ENCODE measurements at regions not wholly inside any gene's neighbourhood (a gene's known extent, or its start where the extent isn't known, plus 50 kb on each side); places are given as distances from the start of the nearest gene placed in this dataset.

DNA sequence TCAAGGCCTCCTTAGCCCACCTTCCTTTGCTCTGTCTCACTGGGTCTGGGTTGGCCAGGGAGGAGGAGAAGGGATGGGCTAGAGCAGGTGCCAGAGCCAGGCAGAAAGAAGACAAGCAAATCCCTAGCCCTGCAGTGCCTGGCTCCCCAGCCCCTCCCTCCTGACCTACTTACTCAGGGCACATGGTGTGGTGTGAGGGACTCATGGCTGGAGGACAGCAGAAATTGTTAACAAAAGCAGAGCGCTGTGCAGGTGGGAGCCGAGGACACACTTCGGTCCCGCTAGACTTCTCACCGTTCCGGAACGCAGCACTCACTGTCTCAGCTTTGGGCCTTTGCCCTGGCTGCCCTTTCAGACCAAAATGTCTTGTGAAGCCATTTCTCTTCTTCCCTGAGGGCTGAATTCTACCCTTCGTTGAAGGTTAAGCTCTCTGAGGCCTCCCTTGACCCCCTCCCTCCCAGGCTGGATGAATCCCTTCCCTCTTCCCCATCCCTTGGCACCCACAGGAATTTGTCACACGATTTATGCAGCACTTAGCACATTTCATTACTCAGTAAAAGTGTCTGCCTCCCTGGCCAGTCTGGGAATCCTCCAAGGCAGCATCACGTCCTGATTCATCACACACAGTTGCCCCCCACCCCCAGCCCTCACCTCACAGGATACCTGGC is 263.9 kb upstream of the TRPC7 start:
- H3K79me2 ChIP-seq (ENCODE audit: insufficient read depth), result no peaks in the 10 kb centered on the region
- no peak overlapping the region for H2AFZ ChIP-seq
- H3K27me3 ChIP-seq (replicated peaks; ENCODE audit: insufficient read depth), result peaks cover 2% of the 10 kb centered on the region
- H3K9me3 ChIP-seq (ENCODE audit: low read depth), result no peaks in the 10 kb centered on the region
- no peaks in the 10 kb centered on the region for H3K4me1 ChIP-seq (ENCODE audit: insufficient read depth)
- no peak overlapping the region for H3K4me3 ChIP-seq
- TF ChIP-seq EZH2 (IDR thresholded peaks at IDR 0.05; ENCODE audit: insufficient read depth, poor library complexity, severe bottlenecking), result no peak
- no peak for TF ChIP-seq EZH2phosphoT487 (IDR thresholded peaks at IDR 0.05; ENCODE audit: insufficient read depth, low read depth)
- H3F3A ChIP-seq (ENCODE audit: insufficient read depth), result no peaks in the 10 kb centered on the region
- in situ Hi-C loops (cut with MboI), result no loop called here
- 38 to 48% methylated on average over 10 of the region's 10 CpGs for WGBS, 2 experiments (ENCODE audit: low coverage in 1 of 2, low lambda C conversion rate in 2 of 2, missing lambda C conversion rate in 2 of 2)
- H3K36me3 ChIP-seq (ENCODE audit: low read depth), result no peaks in the 10 kb centered on the region
- no peaks in the 10 kb centered on the region for H3K9me2 ChIP-seq (ENCODE audit: insufficient read depth)
- no peak overlapping the region for H3K27ac ChIP-seq
- H3K9ac ChIP-seq, result no peak overlapping the region
- H3K4me2 ChIP-seq (ENCODE audit: unreplicated experiment), result no peak overlapping the region
- no peaks in the 10 kb centered on the region for H4K20me1 ChIP-seq (ENCODE audit: insufficient read depth)
- no peak for DNase-seq

DNA sequence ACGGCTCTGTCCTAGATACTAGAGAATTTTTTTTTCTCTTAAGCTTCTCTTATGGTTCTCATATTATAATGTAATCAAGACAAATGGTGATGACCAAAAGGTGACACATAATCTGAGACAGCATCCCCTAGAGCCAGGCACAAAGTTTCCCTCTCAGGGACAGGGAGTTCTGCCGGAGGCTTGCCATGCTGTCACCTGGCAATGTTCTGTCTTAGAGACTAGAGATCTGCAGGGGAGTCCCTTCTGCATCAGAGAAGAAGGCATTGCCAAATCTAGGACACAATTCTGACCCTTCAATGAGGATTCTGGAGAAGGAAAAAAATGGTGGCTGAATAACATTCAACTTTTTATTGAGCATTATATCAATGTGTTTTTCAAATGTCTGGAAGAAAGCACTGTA is 261.2 kb upstream of the TRPC7 start:
- Histone ChIP-seq H3K9me3 (ENCODE audit: low read depth) (no peaks in the 10 kb centered on the region), H3K4me2 (ENCODE audit: unreplicated experiment) (no peak overlapping the region), H3K27me3 (replicated peaks; ENCODE audit: insufficient read depth) (no peaks in the 10 kb centered on the region), H3K36me3 (ENCODE audit: low read depth) (no peaks in the 10 kb centered on the region), H3F3A (ENCODE audit: insufficient read depth) (no peaks in the 10 kb centered on the region), H3K27ac (no peak overlapping the region), H3K9me2 (ENCODE audit: insufficient read depth) (no peaks in the 10 kb centered on the region), H3K4me3 (no peak overlapping the region), H3K79me2 (ENCODE audit: insufficient read depth) (no peaks in the 10 kb centered on the region), H3K4me1 (ENCODE audit: insufficient read depth) (no peaks in the 10 kb centered on the region), H3K9ac (no peak overlapping the region), H4K20me1 (ENCODE audit: insufficient read depth) (no peaks in the 10 kb centered on the region), H2AFZ (no peak overlapping the region)
- TF ChIP-seq EZH2phosphoT487 (IDR thresholded peaks at IDR 0.05; ENCODE audit: insufficient read depth, low read depth) (no peak), EZH2 (IDR thresholded peaks at IDR 0.05; ENCODE audit: insufficient read depth, poor library complexity, severe bottlenecking) (no peak)
- no peak for DNase-seq
- WGBS, 2 experiments (ENCODE audit: low coverage in 1 of 2, low lambda C conversion rate in 2 of 2, missing lambda C conversion rate in 2 of 2), result 81% methylated on average over 2 of the region's 2 CpGs
- in situ Hi-C loops (cut with MboI), result no loop called here

DNA sequence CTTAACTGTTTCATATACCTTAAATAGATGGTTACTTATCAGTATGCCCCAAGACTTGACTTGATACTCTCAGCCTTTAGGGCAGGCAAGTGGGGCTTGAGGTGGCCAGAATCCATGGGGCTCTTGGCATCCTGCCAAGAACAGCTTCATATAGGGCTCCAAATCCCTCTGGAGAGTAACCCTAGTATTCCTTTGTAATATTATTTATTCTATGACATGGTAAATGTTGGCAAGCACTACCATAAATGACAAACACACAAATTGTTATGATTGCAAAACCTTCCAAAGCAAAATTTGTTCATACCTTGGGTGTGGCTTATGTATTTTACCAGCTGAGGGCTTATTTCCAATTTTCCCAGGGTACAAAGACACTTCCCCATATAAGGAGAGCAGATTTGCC is 257.4 kb upstream of the TRPC7 start:
- no peaks in the 10 kb centered on the region for H3K27me3 ChIP-seq (replicated peaks; ENCODE audit: insufficient read depth)
- no peaks in the 10 kb centered on the region for H3K9me2 ChIP-seq (ENCODE audit: insufficient read depth)
- in situ Hi-C loops (cut with MboI), result no loop called here
- no peak overlapping the region for H3K4me2 ChIP-seq (ENCODE audit: unreplicated experiment)
- no peaks in the 10 kb centered on the region for H3K79me2 ChIP-seq (ENCODE audit: insufficient read depth)
- no peak overlapping the region for H3K9ac ChIP-seq
- no peak for TF ChIP-seq EZH2phosphoT487 (IDR thresholded peaks at IDR 0.05; ENCODE audit: insufficient read depth, low read depth)
- TF ChIP-seq EZH2 (IDR thresholded peaks at IDR 0.05; ENCODE audit: insufficient read depth, poor library complexity, severe bottlenecking), result no peak
- no peaks in the 10 kb centered on the region for H3K4me1 ChIP-seq (ENCODE audit: insufficient read depth)
- no peaks in the 10 kb centered on the region for H3K9me3 ChIP-seq (ENCODE audit: low read depth)
- no peak for DNase-seq
- H4K20me1 ChIP-seq (ENCODE audit: insufficient read depth), result no peaks in the 10 kb centered on the region
- no peak overlapping the region for H2AFZ ChIP-seq
- no peak overlapping the region for H3K4me3 ChIP-seq
- no peaks in the 10 kb centered on the region for H3F3A ChIP-seq (ENCODE audit: insufficient read depth)
- no peaks in the 10 kb centered on the region for H3K36me3 ChIP-seq (ENCODE audit: low read depth)
- H3K27ac ChIP-seq, result no peak overlapping the region

DNA sequence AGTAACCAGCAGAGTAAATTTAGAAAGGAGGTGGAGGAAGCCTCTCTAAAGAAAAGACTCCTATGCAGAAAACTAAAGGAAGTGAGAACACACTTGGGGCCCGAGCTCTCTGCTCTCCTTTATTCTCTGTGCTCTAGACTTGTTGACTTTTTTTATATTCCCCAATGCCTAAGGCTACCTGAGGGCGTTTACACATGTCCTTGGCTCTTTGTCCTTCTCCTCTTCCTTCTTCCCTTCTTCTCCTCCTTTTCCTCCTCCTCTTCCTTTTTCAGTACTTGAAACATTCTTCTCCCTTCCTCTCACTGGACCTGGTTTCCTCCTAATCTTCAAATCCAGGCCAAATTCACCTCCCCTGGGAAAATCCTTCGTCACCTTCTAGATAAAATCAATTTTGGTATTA is 256.4 kb upstream of the TRPC7 start:
- Histone ChIP-seq H3K27ac (no peak overlapping the region), H3K4me1 (ENCODE audit: insufficient read depth) (no peaks in the 10 kb centered on the region), H3K36me3 (ENCODE audit: low read depth) (no peaks in the 10 kb centered on the region), H3K9me3 (ENCODE audit: low read depth) (no peaks in the 10 kb centered on the region), H3K9ac (no peak overlapping the region), H3K79me2 (ENCODE audit: insufficient read depth) (no peaks in the 10 kb centered on the region), H3F3A (ENCODE audit: insufficient read depth) (no peaks in the 10 kb centered on the region), H3K27me3 (replicated peaks; ENCODE audit: insufficient read depth) (no peaks in the 10 kb centered on the region), H2AFZ (no peak overlapping the region), H3K9me2 (ENCODE audit: insufficient read depth) (no peaks in the 10 kb centered on the region), H4K20me1 (ENCODE audit: insufficient read depth) (no peaks in the 10 kb centered on the region), H3K4me2 (ENCODE audit: unreplicated experiment) (no peak overlapping the region), H3K4me3 (no peak overlapping the region)
- DNase-seq, result no peak
- WGBS, 2 experiments (ENCODE audit: low coverage in 1 of 2, low lambda C conversion rate in 2 of 2, missing lambda C conversion rate in 2 of 2), result 52 to 58% methylated on average over 3 of the region's 3 CpGs
- in situ Hi-C loops (cut with MboI), result no loop called here
- no peak for TF ChIP-seq EZH2phosphoT487 (IDR thresholded peaks at IDR 0.05; ENCODE audit: insufficient read depth, low read depth)
- TF ChIP-seq EZH2 (IDR thresholded peaks at IDR 0.05; ENCODE audit: insufficient read depth, poor library complexity, severe bottlenecking), result no peak

DNA sequence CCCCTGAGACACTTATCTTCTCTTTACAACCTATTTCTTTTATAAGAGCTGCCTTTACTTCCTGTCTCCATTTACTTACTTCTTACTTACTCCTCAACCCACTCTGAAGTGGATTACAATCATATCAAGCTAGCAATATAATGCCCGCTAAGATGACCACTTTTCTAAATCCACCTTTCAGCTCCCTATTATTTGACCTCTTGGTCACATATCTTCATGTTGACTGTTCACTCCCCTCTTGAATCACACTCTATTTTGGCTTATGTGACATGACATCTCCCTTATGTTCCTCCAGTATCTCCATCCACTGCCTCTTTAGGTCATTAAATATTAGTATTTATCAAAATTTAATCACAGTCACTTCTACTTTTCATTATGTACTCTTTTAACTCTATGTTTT is 255.3 kb upstream of the TRPC7 start:
- Histone ChIP-seq H3F3A (ENCODE audit: insufficient read depth) (no peaks in the 10 kb centered on the region), H3K36me3 (ENCODE audit: low read depth) (no peaks in the 10 kb centered on the region), H3K27me3 (replicated peaks; ENCODE audit: insufficient read depth) (no peaks in the 10 kb centered on the region), H3K4me3 (no peak overlapping the region), H3K9ac (no peak overlapping the region), H4K20me1 (ENCODE audit: insufficient read depth) (no peaks in the 10 kb centered on the region), H3K4me1 (ENCODE audit: insufficient read depth) (no peaks in the 10 kb centered on the region), H3K79me2 (ENCODE audit: insufficient read depth) (no peaks in the 10 kb centered on the region), H3K27ac (no peak overlapping the region), H3K4me2 (ENCODE audit: unreplicated experiment) (no peak overlapping the region), H2AFZ (no peak overlapping the region), H3K9me3 (ENCODE audit: low read depth) (no peaks in the 10 kb centered on the region), H3K9me2 (ENCODE audit: insufficient read depth) (no peaks in the 10 kb centered on the region)
- WGBS, 2 experiments (ENCODE audit: low coverage in 1 of 2, low lambda C conversion rate in 2 of 2, missing lambda C conversion rate in 2 of 2), result 80 to 95% methylated on average over 1 of the region's 1 CpG
- TF ChIP-seq EZH2phosphoT487 (IDR thresholded peaks at IDR 0.05; ENCODE audit: insufficient read depth, low read depth), result no peak
- TF ChIP-seq EZH2 (IDR thresholded peaks at IDR 0.05; ENCODE audit: insufficient read depth, poor library complexity, severe bottlenecking), result no peak
- in situ Hi-C loops (cut with MboI), result no loop called here
- no peak for DNase-seq
